Peyer's patch (tissue), 4 donors: ENCODE measurements at regions not wholly inside any gene's neighbourhood (a gene's known extent, or its start where the extent isn't known, plus 50 kb on each side); places are given as distances from the start of the nearest gene placed in this dataset.

ENCODE experiments used
- POLR2A ChIP-seq, 2 donors: fragments of 450-650 bp; IDR thresholded peaks; one replicate each; pipeline ENCODE4 v1.5.1; 2017; ENCODE audit warnings: antibody characterized with exemption in 2 of 2, mild to moderate bottlenecking in 2 of 2, moderate library complexity in 2 of 2
- TF ChIP-seq, protein P1 (sequence below), 6 experiments: fragments of 450-650 bp in 4 of 6; fragments of 200-600 bp in 2 of 6; sonication (generic) in 1 of 6; IDR thresholded peaks; one replicate each; pipeline ENCODE4 v1.5.1; 2017 to 2019; ENCODE audit warnings: antibody characterized with exemption in 6 of 6, mild to moderate bottlenecking in 3 of 6, moderate library complexity in 1 of 6

DNA sequence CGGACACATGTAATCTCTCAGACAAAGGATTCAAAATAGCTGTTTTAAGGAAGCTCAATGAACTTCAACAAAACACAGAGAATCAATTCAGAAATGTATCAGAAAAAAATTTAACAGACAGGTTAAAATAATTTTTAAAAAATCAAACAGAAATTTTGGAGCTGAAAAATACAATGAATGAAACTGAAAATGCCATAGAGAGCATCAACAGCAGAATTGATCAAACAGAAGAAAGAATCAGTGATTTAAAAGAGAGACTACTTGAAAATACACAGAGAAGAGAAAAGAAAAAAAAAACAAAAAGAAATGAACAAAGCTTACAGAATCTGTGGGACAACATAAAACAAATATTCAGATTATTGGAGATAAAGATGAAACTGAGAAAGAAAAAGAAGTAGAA is 118.8 kb upstream of the GYPA start:
- TF ChIP-seq, protein P1, sequence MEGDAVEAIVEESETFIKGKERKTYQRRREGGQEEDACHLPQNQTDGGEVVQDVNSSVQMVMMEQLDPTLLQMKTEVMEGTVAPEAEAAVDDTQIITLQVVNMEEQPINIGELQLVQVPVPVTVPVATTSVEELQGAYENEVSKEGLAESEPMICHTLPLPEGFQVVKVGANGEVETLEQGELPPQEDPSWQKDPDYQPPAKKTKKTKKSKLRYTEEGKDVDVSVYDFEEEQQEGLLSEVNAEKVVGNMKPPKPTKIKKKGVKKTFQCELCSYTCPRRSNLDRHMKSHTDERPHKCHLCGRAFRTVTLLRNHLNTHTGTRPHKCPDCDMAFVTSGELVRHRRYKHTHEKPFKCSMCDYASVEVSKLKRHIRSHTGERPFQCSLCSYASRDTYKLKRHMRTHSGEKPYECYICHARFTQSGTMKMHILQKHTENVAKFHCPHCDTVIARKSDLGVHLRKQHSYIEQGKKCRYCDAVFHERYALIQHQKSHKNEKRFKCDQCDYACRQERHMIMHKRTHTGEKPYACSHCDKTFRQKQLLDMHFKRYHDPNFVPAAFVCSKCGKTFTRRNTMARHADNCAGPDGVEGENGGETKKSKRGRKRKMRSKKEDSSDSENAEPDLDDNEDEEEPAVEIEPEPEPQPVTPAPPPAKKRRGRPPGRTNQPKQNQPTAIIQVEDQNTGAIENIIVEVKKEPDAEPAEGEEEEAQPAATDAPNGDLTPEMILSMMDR (IDR thresholded peaks at IDR 0.05): no peak
- TF ChIP-seq POLR2A (IDR thresholded peaks at IDR 0.05): no peak
